ENCODE measurements at regions not wholly inside any gene's neighbourhood (a gene's known extent, or its start where the extent isn't known, plus 50 kb on each side); places are given as distances from the start of the nearest gene placed in this dataset.

GRCh38 chr10:43822631-43823580 lies 174.2 kb upstream of the ZNF32 start:
- no peak for DNase-seq

GRCh38 chr10:43821103-43821502 lies 172.4 kb upstream of the ZNF32 start:
- DNase-seq, result no peak

- DNase-seq, result no peak
Observed at GRCh38 chr10:43820663-43821062, 172.0 kb upstream of the ZNF32 start.

GRCh38 chr10:43819464-43820230 lies 171.0 kb upstream of the ZNF32 start:
- no peak for DNase-seq

DNA sequence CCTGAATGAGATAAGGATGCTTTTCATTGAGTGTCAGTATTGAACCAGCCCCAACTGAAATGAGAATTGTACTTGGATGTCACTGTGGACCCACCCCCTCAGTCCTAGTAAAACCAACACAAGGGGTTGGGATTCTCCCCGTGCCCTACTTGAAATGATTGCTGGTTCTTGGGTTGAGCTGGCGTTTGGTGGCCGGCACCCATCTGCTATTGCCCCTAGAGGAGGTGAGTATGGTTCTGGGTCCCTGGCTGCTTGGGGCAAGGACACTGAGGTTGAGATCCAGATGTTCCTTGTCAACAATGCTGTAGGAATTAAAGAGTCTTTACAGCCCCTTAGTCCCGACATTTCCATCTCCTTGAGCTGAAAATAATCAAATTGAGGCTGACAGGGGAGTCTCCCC lies 170.0 kb upstream of the ZNF32 start:
- no peak for DNase-seq

DNA sequence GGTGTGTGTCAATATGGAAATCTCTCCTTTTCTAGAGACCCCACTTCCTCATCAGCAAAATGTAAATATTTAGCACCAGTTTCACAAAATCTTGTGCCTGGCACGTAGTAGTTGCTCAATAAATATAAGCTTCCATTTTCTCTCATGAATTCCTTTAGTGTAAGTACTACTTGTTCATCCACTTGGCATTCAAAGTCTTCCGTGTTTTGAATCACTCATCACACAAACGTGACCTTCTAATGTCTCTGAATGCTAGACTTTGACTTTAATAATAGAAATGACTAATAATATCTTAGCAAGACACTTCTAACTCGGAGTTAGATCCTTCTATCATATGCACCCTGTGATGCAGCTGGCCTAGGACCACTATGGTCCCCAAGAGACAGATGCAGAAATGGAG lies 168.7 kb upstream of the ZNF32 start:
- no peak for DNase-seq

DNA sequence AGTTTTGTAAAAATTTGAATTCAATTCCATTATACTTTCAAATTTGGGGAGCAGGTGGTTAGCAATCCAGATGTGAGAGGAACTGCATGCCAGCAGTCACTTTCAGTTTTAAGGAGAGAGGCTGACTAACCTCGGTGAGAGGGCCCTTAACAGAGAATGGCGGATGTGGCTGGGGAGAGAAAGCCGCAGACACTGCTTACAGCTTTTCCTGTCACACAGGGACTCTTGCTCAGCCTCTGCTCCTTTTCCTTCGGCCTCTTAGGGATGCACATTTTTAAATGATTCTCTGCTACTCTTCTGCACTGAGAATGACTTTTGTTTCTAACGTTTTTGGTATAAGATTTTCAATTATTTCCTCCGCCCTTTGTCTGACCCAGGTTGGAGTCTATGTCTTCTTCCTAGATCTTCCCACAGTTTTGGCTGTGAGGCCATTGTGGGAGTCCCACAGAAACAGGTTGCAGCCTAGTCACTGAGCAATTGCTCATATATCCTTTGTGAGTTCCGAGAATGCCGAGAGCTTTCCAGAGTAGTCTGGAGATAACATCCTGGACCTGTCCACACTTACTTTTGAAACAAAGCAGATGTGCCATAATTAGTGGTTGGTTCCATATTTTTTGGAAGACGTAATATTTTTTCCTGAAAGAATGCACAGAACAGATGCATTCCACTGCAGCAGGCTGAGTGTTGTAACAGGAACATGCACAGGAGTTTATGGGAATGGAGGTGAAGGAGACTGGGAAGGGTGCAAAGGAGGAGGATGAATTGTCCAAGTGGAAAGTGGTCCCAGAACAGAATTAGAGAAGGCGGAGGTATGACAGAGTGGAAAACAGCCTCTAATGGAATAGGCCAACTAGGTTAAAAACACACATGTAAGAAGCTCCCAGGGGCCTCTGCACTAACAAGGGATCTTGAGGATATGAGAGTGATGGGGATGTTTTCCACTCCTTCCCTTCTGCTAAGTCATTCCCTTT lies 168.0 kb upstream of the ZNF32 start:
- DNase-seq, result no peak

DNA sequence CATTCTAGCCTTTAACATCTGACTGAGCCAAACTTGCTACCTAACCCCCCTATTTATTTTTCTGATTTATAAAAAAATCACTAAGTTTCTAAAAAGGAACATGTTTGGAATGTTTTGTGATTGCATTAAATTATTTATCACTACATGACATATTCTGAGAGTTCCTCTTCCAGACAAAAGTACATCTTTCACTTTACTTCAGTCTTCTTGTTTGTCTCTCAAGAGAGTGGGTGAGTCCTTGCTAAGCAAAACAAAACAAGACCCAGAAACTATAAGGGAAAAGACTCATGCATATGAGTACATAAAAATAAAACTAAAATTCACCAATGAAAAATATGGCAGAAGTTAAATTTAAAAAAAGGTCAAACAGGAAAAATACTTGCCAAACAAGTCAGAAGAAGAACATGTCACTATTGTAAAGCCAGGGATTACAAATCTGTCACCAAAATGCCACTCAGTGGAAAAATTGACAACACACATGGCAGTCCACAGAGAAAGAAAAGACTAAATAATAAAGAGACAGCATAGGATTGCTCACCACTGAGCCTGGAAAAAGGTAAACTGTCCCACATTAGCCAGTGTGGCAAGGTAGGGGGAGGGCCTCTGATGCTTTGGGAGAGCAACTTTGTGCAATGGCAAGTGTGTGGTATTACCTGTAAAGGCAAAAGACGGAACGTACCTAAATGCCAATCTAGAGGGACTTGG lies 166.7 kb upstream of the ZNF32 start:
- no peak for DNase-seq

DNA sequence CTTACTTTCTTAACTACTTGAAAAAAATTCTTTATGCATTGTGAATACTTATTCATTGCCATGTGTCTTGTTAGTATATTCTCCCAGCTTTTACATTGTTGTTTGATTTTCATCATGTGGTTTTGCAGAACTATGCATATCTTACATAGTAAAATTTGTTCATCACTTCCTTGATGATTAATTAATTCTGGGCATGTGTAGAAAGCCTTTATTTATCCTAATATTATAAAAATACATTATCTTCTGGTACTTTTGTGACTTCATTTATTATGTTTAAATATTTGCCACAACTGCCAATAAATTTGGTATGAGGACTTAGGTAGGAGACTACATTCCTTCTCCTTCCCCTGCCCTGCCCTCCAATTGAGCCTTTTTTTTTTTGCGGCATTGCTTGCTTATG lies 166.0 kb upstream of the ZNF32 start:
- no peak for DNase-seq

DNA sequence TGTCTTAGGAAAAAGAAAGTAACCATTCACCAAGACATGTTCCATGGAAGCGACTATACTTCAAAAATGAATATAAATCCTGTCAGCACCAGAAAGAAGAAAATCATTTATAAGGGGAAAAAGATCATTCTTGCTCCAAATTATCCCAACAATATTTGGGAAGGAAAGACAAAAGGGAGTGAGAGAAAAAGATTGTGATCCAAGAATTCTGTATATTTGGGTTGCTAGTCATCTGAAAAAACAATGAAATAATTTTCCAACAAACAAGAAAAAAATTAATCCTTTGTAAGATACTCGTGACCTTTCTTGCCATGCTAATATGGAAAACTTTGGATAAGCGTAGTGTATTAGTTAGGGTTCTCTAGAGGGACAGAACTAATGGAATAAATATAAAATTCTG lies 163.2 kb upstream of the ZNF32 start:
- no peak for DNase-seq

GRCh38 chr10:43809211-43809930 lies 160.7 kb upstream of the ZNF32 start:
- DNase-seq, result no peak

- DNase-seq, result no peak
Observed at GRCh38 chr10:43808136-43808535, 159.5 kb upstream of the ZNF32 start.

DNA sequence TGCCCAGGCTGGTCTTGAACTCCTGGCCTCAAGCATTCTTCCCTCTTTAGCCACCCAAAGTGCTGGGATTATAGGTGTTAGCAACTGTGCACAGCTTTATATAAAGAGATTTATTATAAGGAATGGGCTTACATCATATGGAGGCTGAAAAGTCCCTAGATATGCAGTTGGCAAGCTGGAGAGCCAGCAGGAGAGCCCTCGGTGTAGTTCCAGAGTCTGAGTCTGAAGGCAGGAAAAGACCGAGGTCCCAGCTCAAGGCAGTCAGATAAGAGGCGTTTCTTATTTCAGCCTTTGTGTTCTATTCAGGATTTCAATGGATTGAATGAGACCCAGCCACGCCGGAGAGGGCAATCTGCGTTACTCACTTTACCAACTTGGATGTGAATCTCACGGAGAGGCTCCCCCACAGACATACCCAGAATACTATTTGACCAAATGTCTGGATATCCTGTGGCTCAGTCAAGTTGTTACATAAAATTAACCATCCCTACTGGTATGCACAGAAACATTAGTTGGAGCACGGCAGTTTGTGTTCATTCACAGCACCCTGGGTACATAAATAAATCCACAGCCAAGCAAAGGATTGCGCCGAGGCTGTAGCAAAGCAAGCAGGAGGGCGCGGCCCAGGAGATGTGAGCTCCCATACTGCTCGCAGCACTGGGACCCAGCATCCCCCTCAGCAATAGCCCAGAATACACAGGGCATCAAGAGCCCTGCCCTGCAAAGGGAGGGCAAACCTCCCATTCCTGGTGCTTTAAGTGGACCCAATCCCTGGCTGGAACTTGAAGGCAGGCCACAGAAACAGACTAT lies 158.4 kb upstream of the ZNF32 start:
- no peak for DNase-seq

DNA sequence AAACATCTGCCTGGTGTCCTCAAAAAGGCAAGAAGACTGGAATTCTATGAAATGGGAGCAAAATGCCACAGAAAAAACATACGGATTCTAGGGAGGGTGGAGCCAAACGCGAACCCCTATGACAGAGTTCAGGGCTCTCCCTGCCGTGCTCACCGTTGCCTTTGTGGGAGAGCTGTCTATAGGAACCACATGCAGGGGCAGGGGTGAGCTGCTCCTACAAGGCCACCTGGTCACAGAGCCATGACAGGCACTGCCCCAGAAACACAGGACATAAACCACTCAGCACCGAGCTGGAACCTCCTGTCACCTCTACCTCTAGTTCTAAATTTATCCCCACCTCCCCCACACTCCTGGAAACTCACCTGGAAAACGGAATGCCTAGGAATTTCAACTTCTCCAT lies 155.1 kb upstream of the ZNF32 start:
- no peak for DNase-seq

- no peak for DNase-seq
Observed at GRCh38 chr10:43802988-43803696, 154.5 kb upstream of the ZNF32 start.

GRCh38 chr10:43801626-43802025 lies 152.9 kb upstream of the ZNF32 start:
- no peak for DNase-seq

DNA sequence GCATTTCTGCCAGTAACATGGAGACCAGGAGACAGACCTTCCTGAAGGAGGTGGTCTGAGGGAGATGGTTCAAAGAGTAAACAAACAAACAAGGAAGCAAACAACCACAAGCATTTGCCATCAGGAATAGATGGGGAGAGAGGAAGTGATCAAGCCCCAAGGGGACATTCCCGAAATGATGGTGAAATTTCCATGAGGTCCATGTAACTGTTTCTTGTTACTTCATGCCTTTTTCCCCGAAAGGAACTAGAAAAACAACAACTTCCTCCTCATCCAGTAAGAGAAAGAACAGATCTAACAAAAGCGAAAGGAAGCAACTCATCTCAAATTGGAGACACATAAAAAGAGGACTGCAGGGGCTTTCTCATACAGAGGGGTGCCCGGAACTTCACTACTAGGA lies 152.5 kb upstream of the ZNF32 start:
- DNase-seq, result no peak

DNA sequence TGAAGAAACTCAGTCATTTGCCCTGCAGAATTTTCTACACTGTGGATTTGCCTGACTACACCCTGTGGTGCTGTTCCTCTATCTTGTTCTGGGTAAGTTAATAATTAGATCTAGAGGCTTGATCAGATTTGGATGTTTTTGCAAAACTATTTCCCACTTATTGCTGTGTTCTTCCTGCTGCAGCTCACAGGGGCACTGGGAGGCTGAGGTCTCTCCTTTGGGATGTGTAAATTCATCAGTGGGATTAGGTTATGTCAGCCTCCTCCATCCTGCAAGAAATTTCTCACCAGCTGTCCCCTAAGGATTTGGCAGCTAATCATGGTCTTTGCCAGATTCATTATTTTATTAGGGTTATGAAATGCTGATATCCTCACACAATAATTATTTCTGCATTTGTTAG lies 148.1 kb upstream of the ZNF32 start:
- no peak for DNase-seq

- no peak for DNase-seq
Observed at GRCh38 chr10:43795639-43796038, 147.0 kb upstream of the ZNF32 start.

Data from hypothalamus (tissue), 51 donors.